RCC 7860 (cell line): ENCODE measurements at regions not wholly inside any gene's neighbourhood (a gene's known extent, or its start where the extent isn't known, plus 50 kb on each side); places are given as distances from the start of the nearest gene placed in this dataset.

Experiments used
- DNase-seq: peaks from one replicate; pipeline ENCODE4 v3.0.0-alpha.2; 2015; ENCODE audit warnings: low spot score
- FAIRE-seq: peaks from 2 replicates; lab custom pipeline; 2012; peaks lifted over from hg19 to GRCh38; lab: Jason Lieb, UNC

- DNase-seq, result peak; percentile 18
- no peak for FAIRE-seq
Measured at GRCh38 chr20:6502999-6503398, 264.5 kb upstream of the BMP2 start.

DNA sequence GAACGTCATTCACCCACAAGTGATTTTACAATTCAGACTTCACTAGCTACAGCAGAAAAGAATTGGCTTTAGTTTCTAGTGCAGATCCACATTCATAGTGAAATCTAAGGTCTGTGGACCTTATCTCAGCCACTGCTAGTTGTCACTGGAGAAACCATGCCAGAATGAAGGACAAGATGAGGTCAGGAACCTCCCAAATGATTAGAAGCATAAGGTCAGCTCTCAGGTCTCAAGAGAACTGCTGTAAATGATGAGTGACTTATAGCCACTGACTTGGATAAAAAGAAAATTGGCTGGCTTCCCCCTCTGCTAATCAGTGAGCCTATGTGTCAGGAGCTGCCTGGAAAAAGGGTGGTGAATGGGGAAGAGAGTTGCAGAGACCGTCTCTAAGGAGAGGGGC lies 265.3 kb upstream of the BMP2 start:
- FAIRE-seq (peak; percentile 20), DNase-seq (peak; percentile 16)

DNA sequence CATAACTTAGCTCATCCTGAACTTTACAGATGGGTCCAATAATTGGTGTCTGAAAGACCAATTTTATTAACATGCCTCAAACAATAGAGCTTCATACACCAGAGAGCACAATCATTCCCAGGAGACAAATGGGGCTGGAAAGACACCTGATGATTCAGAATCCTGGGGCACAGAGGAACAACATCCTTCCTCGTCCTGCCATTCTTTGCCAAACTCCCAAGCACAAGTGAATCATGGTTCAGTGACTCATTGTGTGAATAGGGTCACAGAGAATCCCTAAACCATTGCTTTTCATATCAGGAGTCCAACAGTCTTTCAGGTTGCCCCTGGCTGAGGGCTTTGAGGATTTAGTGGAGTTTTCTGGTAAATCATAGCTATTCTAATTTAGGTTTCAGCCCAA lies 266.4 kb upstream of the BMP2 start:
- DNase-seq, result peak; percentile 85
- peak; percentile 97 for FAIRE-seq

DNA sequence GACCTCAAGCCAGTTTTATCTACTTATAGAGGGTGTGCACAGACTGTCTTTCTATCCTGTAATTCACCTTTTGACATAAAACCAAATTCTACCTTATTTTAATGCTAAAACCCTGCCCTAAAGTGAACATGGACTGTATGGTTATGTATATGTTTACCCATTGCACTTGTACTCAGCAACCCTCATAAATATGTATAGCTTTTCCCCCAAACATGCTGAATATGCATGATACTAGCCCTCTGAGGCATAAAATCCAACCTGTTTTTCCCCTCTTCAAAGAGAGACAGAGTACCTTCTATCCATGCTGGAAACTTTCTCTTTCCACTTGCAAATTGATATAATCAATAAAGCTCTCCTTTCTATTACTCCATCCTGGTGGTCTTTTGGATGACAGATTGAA lies 267.9 kb upstream of the BMP2 start:
- no peak for FAIRE-seq
- DNase-seq, result no peak

- no peak for DNase-seq
- no peak for FAIRE-seq
Measured at GRCh38 chr20:6496874-6497273, 270.6 kb upstream of the BMP2 start.

DNA sequence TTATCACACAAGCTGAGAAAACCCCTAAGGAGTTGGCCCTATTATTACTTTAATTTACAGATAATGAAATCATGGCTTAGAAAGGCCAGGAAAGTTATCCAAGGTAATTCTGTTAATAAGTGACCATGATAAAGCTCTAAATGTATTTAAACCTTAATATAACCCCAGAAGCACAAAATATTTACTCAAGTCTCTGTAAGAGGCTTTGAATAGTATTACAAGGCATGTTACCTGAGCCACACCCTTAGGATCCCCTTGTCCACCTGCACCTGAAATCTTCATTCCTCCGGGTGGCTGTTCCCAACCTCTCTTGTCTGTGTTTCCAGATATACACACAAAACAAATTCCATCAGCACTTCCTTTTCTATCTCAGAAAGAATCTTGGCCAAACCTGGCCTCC lies 271.6 kb upstream of the BMP2 start:
- no peak for FAIRE-seq
- DNase-seq, result no peak

- DNase-seq, result peak; percentile 45
- FAIRE-seq, result no peak
Measured at GRCh38 chr20:6492271-6493055, 275.0 kb upstream of the BMP2 start.

DNA sequence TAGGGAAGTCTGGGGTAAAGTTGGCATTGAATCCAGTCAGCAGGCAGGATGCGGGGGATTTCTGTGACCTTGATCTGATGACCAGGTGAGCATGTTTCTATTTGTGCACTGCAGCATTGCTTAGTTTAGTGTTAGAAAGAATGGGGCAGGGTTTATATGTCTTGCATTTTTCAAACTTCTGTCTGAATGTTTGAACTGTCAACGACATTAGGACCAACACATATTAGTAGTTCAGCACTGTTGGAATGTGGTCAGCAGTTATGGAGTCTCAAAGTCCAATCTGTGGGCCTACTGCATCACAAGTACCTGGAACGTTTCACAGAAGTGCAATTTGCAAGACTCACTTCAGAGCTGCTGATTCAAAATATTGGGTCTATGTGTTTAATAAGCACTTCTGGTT lies 276.6 kb upstream of the BMP2 start:
- FAIRE-seq, result no peak
- DNase-seq, result no peak

DNA sequence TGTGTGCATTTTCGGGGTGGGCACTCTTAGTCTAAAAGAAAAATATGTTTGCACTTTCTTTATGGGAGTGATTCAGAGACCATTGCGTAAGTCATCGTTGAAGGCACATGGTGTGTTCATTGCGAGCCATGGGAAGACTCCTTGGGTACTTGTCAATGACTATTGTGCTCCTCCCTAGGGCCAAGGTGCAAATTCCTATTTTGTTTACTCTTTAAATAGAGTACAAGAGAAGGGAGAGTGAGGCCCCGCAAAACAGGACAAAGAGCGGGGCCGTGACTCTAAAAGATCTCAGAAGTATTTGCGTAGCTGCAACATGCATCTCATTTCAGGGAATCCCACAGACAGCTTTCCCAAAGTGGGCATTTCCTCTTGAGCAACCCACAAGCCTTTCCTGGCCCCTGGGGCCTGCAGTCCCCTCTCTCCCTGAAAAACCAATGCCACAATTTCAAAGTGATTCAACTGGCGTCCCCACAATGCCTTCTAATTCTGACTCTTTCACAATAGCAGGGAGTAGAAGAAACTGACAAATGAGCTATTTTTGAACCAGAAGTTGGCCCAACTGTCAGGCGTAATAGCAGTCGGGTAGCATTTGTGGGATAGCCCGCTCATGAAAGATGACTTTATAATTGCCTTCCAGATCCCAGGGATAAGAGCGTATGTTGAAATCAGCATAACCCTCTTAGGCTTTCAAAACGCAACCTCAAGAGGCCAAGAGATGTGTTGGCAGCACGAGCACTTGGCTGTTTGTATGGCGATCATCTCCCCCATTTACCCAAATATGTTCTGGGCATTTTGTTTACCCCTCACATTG lies 277.9 kb upstream of the BMP2 start:
- DNase-seq (no peak), FAIRE-seq (no peak)

DNA sequence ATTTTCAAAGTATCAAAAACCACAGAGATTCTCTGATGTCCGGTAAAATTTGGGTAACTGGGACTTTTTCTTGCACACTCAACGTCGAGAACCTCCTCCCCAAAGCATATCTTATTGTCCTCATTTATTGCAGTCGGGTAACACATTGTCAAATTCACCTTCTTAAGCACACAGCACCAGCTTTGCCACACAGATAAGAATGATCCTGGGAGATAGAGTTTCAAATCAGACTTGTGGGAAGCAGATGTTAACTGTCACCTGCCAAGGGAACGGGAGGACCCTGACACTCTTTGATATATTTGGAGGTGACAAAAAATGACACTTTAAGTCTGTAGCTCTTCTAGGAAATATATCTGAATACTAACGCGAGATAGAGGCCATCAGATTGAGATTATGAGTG lies 282.1 kb upstream of the BMP2 start:
- DNase-seq, result no peak

GRCh38 chr20:6483727-6484126 lies 283.8 kb upstream of the BMP2 start:
- FAIRE-seq (no peak), DNase-seq (no peak)

More for the DNA sequence above, 282.1 kb upstream of the BMP2 start:
- FAIRE-seq, result no peak

DNA sequence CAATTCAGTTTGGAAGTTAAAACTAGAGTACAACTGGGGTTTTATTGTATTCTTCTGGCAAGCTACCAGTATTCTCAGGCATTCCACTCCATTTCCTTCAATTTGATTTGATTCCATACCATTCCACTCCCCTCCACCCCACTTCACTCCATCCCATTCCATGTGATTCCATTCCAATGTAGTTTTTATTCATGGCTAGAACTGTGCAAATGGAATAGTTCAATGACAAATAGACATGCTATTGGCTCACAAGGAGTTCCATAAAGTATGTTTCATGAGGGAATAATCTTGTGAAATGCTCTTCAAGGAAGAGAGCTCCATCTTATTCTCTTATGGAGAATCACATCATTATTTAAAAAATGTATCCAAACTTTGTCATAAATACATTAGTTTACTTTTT lies 285.0 kb upstream of the BMP2 start:
- DNase-seq (no peak), FAIRE-seq (no peak)

DNA sequence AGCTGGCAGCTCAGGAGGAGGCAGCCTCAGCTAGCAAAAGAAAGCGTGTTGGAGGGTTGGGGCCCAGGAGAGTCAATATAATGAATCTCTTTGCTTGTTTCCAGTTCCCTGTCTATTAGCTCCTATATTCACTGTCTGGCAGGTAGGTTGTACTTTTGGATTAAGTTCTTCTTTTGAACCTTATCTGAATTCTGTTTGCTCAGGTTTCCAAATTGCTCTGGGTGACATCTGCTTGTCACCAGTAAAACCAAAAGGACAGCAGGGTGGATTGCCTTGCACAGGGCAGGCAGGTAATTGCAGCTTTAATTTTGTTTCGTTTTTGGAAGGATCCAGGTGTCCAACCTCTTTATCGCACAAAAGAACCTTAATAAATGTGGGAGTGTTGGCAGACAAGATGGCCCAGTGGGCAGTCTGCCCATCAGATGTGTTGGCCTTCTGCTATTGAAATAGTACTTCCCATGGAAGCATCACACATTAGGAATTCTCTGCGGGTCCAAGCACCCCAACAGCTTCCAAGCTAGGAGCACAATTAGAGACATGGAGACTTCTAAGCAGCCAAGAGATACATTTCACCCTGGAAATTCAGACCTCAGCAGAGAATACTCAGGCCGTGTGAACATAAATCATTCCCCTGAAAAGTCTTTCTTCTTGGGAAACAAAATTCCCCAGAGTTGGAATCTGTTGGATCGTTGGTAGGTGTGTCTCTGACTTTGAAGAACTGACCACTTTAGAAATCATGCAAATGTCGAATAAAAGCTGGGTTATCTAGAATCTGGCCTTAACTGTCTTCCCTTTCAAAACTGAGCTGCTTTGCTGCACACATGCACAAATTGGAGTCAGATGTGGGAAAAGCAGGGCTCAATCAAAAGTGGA lies 286.9 kb upstream of the BMP2 start:
- DNase-seq (no peak), FAIRE-seq (no peak)

GRCh38 chr20:6473197-6473596 lies 294.3 kb upstream of the BMP2 start:
- no peak for FAIRE-seq

DNA sequence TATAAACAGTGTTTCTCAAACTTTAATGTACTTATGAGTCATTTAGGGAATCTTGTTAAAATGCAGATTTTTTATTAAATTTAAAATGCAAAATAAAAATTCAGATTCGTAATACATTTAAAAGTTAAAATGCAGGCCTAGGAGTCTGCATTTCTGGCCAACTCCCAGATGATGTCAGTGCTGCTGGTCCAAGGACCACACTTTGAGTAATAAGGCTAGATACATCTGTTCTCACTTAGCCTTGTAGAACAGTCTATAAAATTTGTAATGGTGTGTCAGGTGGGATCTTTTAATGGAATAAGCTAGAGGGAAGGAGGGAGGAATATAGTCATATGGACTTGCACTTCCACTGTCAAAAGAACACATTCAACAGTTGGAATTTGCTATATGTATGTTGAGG lies 295.6 kb upstream of the BMP2 start:
- FAIRE-seq, result no peak

More at GRCh38 chr20:6473197-6473596, 294.3 kb upstream of the BMP2 start:
- DNase-seq, result no peak

GRCh38 chr20:6471110-6471647 lies 296.3 kb upstream of the BMP2 start:
- no peak for DNase-seq

More for the DNA sequence above, 295.6 kb upstream of the BMP2 start:
- no peak for DNase-seq

DNA sequence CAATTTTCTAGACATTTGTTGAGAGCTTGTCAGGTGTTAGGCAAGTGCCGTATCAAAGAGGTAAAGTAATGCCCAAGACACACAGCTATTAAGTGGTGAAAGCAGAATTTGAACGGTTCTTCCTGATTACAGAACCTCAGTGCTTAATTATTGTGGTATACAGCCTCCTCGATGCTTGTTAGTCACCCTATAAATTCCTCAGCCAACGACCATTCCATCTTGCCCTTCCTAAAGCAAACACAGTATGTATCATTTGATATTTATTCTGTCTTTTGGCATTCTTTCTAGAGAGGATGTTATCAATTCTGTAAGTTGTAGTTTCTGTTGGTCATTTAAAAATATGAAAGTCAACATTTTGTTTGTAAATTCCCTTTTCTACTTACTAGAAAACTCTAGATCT lies 297.8 kb upstream of the BMP2 start:
- DNase-seq (no peak), FAIRE-seq (no peak)

More at GRCh38 chr20:6471110-6471647, 296.3 kb upstream of the BMP2 start:
- no peak for FAIRE-seq

- no peak for FAIRE-seq
- DNase-seq, result no peak
Measured at GRCh38 chr20:6468423-6469116, 298.9 kb upstream of the BMP2 start.

- no peak for FAIRE-seq
Measured at GRCh38 chr20:6467562-6467961, 299.9 kb upstream of the BMP2 start.

DNA sequence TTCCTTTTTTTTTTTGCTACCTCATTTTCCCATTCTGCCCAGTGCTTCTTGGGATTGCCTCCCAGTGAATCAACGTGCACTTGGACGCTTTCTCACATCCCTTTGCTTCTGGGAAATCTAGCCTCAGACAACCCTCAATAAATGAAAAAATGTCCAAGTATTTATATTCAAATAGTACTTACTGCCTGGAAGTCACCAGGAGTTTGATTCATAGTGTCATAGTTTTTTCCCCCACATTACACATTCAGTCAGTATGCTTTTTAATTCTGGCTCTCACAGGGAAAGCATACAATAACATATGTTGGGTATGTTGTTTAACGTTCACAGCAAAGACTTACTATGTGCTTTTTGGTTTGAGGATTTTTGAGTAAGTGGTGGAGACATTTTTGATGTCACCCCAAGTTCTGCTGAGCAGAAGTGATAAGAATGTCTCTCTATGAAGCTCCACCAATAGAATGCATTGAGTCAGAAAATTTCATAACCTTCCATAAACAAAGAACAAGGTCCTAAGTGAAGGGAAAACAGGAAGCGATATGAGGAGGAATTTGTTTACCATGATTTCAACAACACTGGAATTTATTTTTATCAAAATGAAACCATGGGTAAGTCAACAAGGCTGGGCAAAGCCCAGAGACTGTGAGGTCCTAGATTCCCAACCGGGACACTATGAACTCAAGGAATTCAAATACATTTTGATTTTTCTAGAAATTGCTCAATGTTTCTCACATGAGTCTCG lies 301.2 kb upstream of the BMP2 start:
- FAIRE-seq, result no peak
- no peak for DNase-seq

More at GRCh38 chr20:6467562-6467961, 299.9 kb upstream of the BMP2 start:
- DNase-seq, result no peak
